ENCODE measurements at regions not wholly inside any gene's neighbourhood (a gene's known extent, or its start where the extent isn't known, plus 50 kb on each side); places are given as distances from the start of the nearest gene placed in this dataset.

GRCh38 chr11:16604794-16605388, 133.6 kb upstream of the C11orf58 start:
- no peaks in the 10 kb centered on the region for H3K36me3 ChIP-seq (ENCODE audit: control insufficient read depth, insufficient read depth, low read length)
- no peak overlapping the region for H3K4me3 ChIP-seq (replicated peaks; ENCODE audit: low read depth, low read length)
- TF ChIP-seq, protein P1, sequence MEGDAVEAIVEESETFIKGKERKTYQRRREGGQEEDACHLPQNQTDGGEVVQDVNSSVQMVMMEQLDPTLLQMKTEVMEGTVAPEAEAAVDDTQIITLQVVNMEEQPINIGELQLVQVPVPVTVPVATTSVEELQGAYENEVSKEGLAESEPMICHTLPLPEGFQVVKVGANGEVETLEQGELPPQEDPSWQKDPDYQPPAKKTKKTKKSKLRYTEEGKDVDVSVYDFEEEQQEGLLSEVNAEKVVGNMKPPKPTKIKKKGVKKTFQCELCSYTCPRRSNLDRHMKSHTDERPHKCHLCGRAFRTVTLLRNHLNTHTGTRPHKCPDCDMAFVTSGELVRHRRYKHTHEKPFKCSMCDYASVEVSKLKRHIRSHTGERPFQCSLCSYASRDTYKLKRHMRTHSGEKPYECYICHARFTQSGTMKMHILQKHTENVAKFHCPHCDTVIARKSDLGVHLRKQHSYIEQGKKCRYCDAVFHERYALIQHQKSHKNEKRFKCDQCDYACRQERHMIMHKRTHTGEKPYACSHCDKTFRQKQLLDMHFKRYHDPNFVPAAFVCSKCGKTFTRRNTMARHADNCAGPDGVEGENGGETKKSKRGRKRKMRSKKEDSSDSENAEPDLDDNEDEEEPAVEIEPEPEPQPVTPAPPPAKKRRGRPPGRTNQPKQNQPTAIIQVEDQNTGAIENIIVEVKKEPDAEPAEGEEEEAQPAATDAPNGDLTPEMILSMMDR (IDR thresholded peaks at IDR 0.05; ENCODE audit: insufficient read depth, low read length, poor library complexity, severe bottlenecking): no peak
- peaks cover under 1% of the 10 kb centered on the region; the same call in 1 of the 2 replicates for H3K27me3 ChIP-seq (replicated peaks; ENCODE audit: control insufficient read depth, insufficient read depth, low read length)
- no peak for DNase-seq (ENCODE audit: extremely low read depth, insufficient read length)

- Histone ChIP-seq H3K4me3 (replicated peaks; ENCODE audit: low read depth, low read length) (no peak overlapping the region), H3K27me3 (replicated peaks; ENCODE audit: control insufficient read depth, insufficient read depth, low read length) (no peaks in the 10 kb centered on the region; the same call in 1 of the 2 replicates), H3K36me3 (ENCODE audit: control insufficient read depth, insufficient read depth, low read length) (no peaks in the 10 kb centered on the region)
- DNase-seq (ENCODE audit: extremely low read depth, insufficient read length): no peak
- TF ChIP-seq, protein P1 (IDR thresholded peaks at IDR 0.05; ENCODE audit: insufficient read depth, low read length, poor library complexity, severe bottlenecking): no peak
These were observed 134.3 kb upstream of the C11orf58 start for GRCh38 chr11:16603890-16604793.

- H3K27me3 ChIP-seq (replicated peaks; ENCODE audit: control insufficient read depth, insufficient read depth, low read length): no peaks in the 10 kb centered on the region; the same call in 1 of the 2 replicates
- DNase-seq (ENCODE audit: extremely low read depth, insufficient read length): no peak
These were observed 135.2 kb upstream of the C11orf58 start for GRCh38 chr11:16603245-16603644.

GRCh38 chr11:16598906-16599305, 139.5 kb upstream of the C11orf58 start:
- Histone ChIP-seq H3K4me3 (replicated peaks; ENCODE audit: low read depth, low read length) (no peak overlapping the region), H3K36me3 (ENCODE audit: control insufficient read depth, insufficient read depth, low read length) (no peaks in the 10 kb centered on the region), H3K27me3 (replicated peaks; ENCODE audit: control insufficient read depth, insufficient read depth, low read length) (no peaks in the 10 kb centered on the region; the same call in 1 of the 2 replicates)
- TF ChIP-seq, protein P1 (IDR thresholded peaks at IDR 0.05; ENCODE audit: insufficient read depth, low read length, poor library complexity, severe bottlenecking): no peak
- no peak for DNase-seq (ENCODE audit: extremely low read depth, insufficient read length)

More at GRCh38 chr11:16603245-16603644, 135.2 kb upstream of the C11orf58 start:
- no peaks in the 10 kb centered on the region for H3K36me3 ChIP-seq (ENCODE audit: control insufficient read depth, insufficient read depth, low read length)
- no peak overlapping the region for H3K4me3 ChIP-seq (replicated peaks; ENCODE audit: low read depth, low read length)
- TF ChIP-seq, protein P1 (IDR thresholded peaks at IDR 0.05; ENCODE audit: insufficient read depth, low read length, poor library complexity, severe bottlenecking): no peak

- TF ChIP-seq, protein P1 (IDR thresholded peaks at IDR 0.05; ENCODE audit: insufficient read depth, low read length, poor library complexity, severe bottlenecking): no peak
- DNase-seq (ENCODE audit: extremely low read depth, insufficient read length): no peak
- no peaks in the 10 kb centered on the region for H3K27me3 ChIP-seq (replicated peaks; ENCODE audit: control insufficient read depth, insufficient read depth, low read length)
These were observed 140.4 kb upstream of the C11orf58 start for GRCh38 chr11:16598032-16598431.

More at GRCh38 chr11:16598032-16598431, 140.4 kb upstream of the C11orf58 start:
- H3K36me3 ChIP-seq (ENCODE audit: control insufficient read depth, insufficient read depth, low read length): no peaks in the 10 kb centered on the region
- no peak overlapping the region for H3K4me3 ChIP-seq (replicated peaks; ENCODE audit: low read depth, low read length)

Measured in GM06990 (cell line).